Fibroblast of mammary gland (primary cell): ENCODE measurements at regions not wholly inside any gene's neighbourhood (a gene's known extent, or its start where the extent isn't known, plus 50 kb on each side); places are given as distances from the start of the nearest gene placed in this dataset.
A peak's percentile ranks its signal among the peaks of the same experiment; 100 is the strongest.

Experiments
- DNase-seq: peaks from one replicate; pipeline ENCODE4 v3.0.0-alpha.2; 2010; ENCODE audit warnings: low read depth
- H3K4me3 ChIP-seq: 2 replicates; pipeline ENCODE4 v1.5.1; 2011; ENCODE audit warnings: low read depth, mild to moderate bottlenecking, low read length, moderate library complexity; ENCODE audit not compliant: control insufficient read depth
- CTCF ChIP-seq: conservative IDR thresholded peaks from 2 replicates; pipeline ENCODE4 v1.5.1; 2011; ENCODE audit warnings: low read depth, low read length, inconsistent platforms; ENCODE audit not compliant: control insufficient read depth, insufficient read depth

GRCh38 chr11:130598433-130598832 is 150.0 kb downstream of the ADAMTS15 start:
- no peak overlapping the region for H3K4me3 ChIP-seq
- DNase-seq, result no peak
- TF ChIP-seq CTCF, result no peak

GRCh38 chr11:130599073-130599654 is 150.7 kb downstream of the ADAMTS15 start:
- H3K4me3 ChIP-seq, result no peak overlapping the region
- peak; percentile 61 for DNase-seq
- no peak for TF ChIP-seq CTCF

- no peak overlapping the region for H3K4me3 ChIP-seq
- no peak for TF ChIP-seq CTCF
- no peak for DNase-seq
Observed at GRCh38 chr11:130600139-130600538, 151.7 kb downstream of the ADAMTS15 start.

- no peak for DNase-seq
- no peak for TF ChIP-seq CTCF
- no peak overlapping the region for H3K4me3 ChIP-seq
Observed at GRCh38 chr11:130600616-130601015, 152.2 kb downstream of the ADAMTS15 start.

- TF ChIP-seq CTCF, result no peak
- DNase-seq, result peak; percentile 87
- H3K4me3 ChIP-seq, result no peak overlapping the region
Observed at GRCh38 chr11:130601141-130601540, 152.7 kb downstream of the ADAMTS15 start.

- no peak overlapping the region for H3K4me3 ChIP-seq
- DNase-seq, result no peak
- TF ChIP-seq CTCF, result no peak
Observed at GRCh38 chr11:130601764-130602460, 153.5 kb downstream of the ADAMTS15 start.
